ENCODE measurements at regions not wholly inside any gene's neighbourhood (a gene's known extent, or its start where the extent isn't known, plus 50 kb on each side); places are given as distances from the start of the nearest gene placed in this dataset.

GRCh38 chr13:39233519-39233918 lies 195.3 kb downstream of the NHLRC3 start:
- no peak for DNase-seq (ENCODE audit: low read depth)

- DNase-seq (ENCODE audit: low read depth), result no peak
Measured at GRCh38 chr13:39244561-39245230, 206.4 kb downstream of the NHLRC3 start.

DNA sequence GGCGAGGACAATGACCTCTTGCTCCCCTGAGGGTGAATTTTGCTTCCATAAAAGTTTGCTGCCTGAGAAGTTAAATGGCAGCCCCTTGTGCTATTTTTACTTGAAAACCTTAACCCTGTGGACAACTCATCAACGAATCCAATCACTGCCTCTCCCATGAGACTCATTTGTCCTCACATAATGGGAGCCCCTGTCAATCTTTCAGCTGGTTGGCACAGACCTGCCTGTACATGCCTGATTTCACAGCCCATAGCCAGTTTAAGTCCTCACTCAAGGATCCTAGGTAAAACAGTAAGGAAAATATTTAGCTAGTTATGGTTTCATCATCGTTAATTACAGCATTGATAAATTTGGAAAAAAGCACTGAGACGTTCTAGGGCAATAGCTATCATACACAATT lies 207.4 kb downstream of the NHLRC3 start:
- DNase-seq (ENCODE audit: low read depth), result no peak

GRCh38 chr13:39249982-39250381 lies 211.7 kb downstream of the NHLRC3 start:
- no peak for DNase-seq (ENCODE audit: low read depth)

- DNase-seq (ENCODE audit: low read depth), result no peak
Measured at GRCh38 chr13:39250440-39250839, 212.2 kb downstream of the NHLRC3 start.

GRCh38 chr13:39251340-39251739 lies 213.1 kb downstream of the NHLRC3 start:
- DNase-seq (ENCODE audit: low read depth), result no peak

DNA sequence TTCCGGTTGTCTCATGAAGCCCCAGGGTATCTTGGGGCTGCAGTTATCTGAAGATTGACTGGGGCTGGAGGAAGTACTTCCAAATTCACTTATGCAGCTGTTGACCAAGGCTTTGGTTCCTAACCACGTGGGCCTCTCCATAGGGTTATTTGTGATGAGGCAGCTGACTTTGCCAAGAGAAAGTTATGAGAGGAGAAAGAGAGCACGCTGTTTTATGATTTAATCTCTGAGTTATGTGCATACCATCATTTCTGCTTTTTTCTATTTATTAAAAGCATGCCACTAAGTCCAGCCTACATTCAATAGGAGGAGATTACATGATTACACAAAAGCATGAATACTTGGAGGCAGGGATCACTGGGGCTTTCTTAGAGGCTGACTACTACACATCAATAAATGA lies 215.5 kb downstream of the NHLRC3 start:
- DNase-seq (ENCODE audit: low read depth), result no peak

GRCh38 chr13:39254601-39255000 lies 216.3 kb downstream of the NHLRC3 start:
- no peak for DNase-seq (ENCODE audit: low read depth)

DNA sequence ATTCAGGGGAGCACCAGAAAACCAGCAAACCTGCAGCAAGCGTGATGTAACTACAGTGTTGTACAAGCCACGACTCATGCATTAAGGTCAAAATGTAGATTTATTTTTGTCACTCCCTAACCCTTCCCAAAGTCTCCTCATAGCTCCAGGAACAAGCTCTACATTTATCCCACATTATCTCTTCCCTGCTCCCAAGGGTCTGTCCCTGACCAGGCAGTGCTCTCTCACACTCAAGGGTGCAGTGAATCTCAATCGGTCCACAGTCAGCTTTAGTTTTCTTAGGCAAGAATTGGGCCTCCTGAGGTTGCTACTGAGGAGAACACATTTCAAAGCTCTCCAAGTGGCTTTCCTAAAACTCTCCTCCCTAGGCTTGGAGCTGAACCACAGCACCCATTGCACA lies 219.4 kb downstream of the NHLRC3 start:
- DNase-seq (ENCODE audit: low read depth), result no peak

GRCh38 chr13:39259371-39260140 lies 221.3 kb downstream of the NHLRC3 start:
- no peak for DNase-seq (ENCODE audit: low read depth)

DNA sequence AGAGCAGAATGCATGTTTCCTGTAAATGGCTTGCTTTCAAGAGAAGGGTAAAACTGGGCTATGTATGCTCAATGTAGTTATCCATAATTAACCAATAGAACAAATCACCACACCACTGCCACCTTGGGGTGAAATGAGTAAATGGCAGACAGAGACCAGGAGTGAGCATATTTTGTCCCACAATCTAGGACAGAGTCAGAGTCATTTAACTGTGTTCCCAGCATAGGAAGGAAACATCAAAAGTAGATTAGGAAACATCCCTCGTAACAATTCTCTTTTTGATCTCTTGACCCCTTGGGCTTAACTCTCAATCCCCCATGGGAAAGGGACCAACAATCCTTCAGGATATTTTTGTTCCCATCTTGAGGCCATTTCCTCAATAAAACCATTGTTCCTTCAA lies 224.8 kb downstream of the NHLRC3 start:
- peak; percentile 25 for DNase-seq (ENCODE audit: low read depth)

- DNase-seq (ENCODE audit: low read depth), result no peak
Measured at GRCh38 chr13:39263531-39263930, 225.3 kb downstream of the NHLRC3 start.

DNA sequence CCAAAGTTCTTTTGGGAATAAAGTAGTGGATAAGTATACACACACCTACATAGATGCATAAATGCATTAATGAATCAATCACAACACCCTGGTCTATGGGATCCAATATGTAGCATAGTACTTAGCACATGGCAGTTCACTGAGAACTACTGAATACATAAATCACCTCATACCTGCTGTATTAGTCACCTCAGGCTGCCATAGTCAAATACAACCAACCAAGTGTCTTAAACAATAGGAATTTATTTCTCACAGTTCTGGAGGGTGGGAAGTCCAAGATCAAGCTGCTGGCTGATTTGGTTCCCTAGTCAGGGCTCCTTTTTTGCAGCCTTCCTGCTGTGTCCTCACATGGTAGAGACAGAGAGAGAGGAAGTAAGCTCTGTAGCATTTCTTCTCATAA lies 228.2 kb downstream of the NHLRC3 start:
- DNase-seq (ENCODE audit: low read depth), result no peak

DNA sequence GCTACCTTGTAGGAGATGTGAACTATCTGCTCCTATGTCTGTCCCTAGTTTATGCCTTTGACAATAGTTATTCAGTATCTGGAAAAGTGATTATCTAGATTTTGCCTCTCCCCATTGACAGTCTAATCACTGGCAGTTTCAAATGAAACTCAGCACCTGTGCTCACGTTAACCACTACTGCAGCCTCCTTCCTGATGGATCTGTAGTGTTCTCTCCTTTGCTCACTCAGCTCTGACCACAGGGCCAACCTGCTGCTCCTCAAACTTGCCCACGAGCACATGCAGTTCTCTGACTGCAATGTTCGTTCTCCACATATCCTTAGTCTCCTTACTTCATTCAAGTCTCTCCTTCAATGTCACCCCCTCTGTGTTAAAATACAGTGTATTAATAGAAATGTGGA lies 230.1 kb downstream of the NHLRC3 start:
- DNase-seq (ENCODE audit: low read depth), result no peak

DNA sequence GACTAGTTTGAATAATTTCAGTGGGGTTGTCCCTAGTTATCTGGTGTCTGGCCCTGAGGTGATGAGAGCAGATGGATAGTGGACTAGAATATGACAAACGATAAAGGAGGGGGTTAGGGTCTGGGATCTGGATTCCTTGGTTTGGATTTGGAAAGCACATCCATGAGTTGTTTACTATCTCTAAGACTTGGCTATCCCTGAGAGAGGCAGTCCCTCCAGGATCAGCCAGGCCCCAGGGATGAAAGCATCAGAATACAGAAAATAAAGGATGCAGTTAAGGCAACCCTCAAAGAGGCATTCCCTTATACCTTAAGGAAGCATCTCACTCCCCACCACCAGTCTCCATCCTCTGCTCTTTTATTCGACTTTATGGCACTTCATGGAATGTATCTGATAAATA lies 230.7 kb downstream of the NHLRC3 start:
- no peak for DNase-seq (ENCODE audit: low read depth)

GRCh38 chr13:39269411-39269810 lies 231.2 kb downstream of the NHLRC3 start:
- DNase-seq (ENCODE audit: low read depth), result no peak

GRCh38 chr13:39272994-39273393 lies 234.7 kb downstream of the NHLRC3 start:
- DNase-seq (ENCODE audit: low read depth), result no peak

DNA sequence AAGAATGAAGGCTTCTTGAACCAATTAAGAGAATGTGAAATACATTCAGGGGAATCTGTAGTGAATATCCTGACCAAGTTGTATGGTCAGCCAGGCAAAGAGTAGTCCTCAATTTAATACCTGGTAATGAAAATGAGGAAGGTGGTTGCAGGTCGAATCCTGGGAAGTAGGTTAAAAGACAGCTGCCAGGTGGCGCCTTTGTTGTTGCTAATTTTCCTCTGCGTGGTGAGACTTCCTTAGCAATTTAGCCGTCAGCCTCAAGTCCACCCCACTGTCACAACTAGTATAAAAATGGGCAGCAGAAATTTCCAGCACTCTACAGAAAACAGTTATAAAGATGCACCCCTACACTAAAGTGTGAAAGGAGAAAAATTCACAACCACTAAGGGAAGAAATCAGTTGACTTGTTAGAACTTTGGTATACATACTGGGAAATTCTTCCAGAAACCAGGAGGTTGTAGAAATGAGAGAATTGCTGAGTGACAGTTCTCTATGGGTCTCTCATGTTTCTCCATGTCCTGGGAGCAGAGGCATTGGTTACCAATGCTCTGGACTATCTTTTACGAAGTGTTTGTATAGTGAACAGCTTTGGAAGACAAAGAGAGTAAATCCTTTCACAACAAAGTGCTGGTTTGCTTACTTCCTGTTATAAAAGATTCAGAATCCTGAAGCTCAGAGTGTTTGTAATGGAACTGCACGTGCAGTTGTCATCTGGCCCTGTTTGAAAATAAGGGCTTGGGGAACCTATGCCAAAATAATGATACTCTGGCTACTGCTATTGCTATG lies 235.9 kb downstream of the NHLRC3 start:
- DNase-seq (ENCODE audit: low read depth), result peak; percentile 16

DNA sequence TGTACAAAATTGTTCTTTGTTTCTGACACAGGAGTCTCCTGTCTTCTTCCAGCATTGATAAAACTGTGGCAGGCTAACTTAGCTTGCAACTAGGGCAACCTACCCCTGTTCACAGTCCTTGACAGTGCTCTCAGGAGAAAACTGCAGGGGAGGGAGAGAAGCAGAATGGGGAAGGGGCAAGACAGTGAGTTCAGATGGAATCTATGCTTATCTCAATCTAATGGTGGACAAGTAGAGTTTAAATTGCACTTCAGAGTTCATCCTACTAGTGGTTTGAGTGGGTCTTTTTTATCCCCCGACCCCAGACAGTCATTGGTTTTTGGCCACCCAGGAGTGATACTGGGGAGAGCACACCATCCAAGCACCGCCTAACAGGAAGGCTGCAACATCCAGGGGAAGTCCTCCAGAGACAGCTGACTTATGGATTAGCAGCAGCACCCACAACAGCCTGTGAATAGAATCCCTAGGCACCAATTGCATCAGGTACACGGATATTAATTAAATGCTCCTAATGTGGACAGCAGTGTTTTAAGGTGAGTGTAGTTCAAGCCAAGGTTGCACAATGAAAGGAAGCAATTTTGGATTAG lies 236.6 kb downstream of the NHLRC3 start:
- DNase-seq (ENCODE audit: low read depth), result no peak

DNA sequence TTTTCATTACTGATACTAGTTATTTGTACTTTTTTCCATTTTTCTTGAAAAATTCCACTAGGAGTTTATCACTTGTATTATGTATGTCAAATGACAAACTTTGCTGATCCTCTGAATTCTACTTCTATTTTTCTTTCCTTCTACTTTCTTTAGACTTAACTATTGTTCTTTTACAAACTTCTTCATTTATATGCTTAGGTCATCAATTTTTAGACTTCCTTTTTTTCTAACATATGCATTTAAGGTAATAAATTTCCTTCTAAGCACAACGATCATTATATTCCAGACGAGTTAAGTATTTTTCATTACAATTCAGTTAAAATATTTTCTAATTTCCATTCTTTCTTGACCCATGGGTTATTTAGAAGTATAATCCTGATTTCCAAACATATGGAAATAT lies 240.8 kb downstream of the NHLRC3 start:
- no peak for DNase-seq (ENCODE audit: low read depth)

GRCh38 chr13:39281539-39282150 lies 243.4 kb downstream of the NHLRC3 start:
- no peak for DNase-seq (ENCODE audit: low read depth)

- DNase-seq (ENCODE audit: low read depth), result no peak
Measured at GRCh38 chr13:39282400-39282972, 244.2 kb downstream of the NHLRC3 start.
